Medulla oblongata (tissue), 1 donor: ENCODE measurements at regions not wholly inside any gene's neighbourhood (a gene's known extent, or its start where the extent isn't known, plus 50 kb on each side); places are given as distances from the start of the nearest gene placed in this dataset.
"Not testable (repeated sequence)": the region's sequence is repeated elsewhere in the genome, so short reads cannot be mapped to it uniquely, and the experiment has no call there.

Source experiments
- DNase-seq: peaks from one replicate; pipeline ENCODE4 v3.0.0-alpha.2; 2015; ENCODE audit errors: extremely low spot score

DNA sequence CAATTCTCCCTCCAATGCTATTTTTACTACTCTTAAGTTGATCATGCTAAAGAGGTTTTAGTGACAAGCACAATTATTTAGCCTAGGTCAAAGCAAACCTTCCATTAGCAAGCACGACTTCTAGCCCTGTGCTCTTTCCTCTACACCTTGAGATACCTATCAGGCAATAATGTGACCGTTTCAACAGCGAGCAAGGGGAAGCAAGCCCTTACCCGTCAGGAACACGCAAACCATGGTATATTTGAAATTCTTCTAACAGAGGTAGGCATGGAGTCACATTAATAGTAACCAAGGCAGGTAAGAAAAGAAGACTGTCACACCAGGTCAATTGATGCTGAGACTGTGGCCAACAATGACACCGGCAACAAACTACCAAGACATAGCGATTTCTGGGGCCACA lies 68.9 kb upstream of the VGLL4 start:
- no peak for DNase-seq

DNA sequence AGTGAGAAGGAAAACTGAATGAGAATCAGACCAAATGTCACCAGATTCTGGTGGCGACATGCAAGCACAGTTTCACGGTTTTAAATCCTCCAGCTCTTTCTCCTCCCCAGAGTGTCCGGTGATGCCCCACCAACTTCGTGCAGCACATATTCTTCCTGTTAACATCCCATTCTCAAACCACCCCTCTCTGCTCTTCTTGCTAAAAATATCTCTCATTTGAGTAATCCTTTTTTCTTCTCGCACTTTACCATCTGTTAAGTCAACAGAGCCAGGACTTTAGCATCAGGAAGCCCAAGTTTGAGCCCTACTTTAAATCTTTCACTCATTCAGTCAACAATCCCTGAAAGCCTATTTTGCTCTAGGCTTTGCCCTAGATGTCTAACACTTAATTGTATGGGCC lies 68.2 kb upstream of the VGLL4 start:
- no peak for DNase-seq

DNA sequence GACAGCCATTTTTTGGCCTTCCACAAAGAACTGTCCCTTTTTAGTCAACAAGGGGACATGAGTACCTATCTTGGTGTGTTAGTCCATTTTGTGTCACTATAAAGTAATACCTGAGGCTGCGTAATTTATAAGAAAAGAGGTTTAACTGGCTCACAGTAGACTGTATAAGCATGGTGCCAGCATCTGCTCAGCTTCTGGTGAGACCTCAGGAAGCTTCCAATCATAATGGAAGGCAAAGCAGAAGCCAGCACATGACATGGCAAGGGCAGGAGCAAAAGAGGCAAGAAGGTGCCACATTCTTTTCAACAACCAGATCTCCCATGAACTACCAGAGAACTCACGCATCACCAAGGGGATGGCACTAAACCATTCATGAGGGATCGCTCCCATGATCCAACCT lies 66.1 kb upstream of the VGLL4 start:
- DNase-seq: no peak

DNA sequence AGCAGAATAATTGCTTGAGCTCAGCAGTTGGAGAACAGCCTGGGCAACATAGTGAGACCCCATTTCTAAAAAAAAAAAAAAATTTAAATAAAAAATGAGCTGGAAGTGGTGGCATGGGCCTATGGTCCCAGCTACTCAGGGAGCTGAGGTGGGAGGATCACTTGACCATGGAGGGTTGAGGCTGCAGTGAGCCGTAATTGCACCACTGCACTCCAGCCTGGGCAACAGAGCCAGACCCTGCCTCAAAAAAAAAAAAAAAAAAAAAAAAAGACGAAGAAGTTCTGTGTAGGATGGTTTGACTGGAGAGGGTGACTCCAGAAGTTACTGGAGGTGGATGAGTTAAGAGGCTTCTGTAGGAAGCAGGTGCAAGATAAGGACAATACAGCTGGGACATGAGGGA lies 63.4 kb upstream of the VGLL4 start:
- DNase-seq: not testable (repeated sequence)

DNA sequence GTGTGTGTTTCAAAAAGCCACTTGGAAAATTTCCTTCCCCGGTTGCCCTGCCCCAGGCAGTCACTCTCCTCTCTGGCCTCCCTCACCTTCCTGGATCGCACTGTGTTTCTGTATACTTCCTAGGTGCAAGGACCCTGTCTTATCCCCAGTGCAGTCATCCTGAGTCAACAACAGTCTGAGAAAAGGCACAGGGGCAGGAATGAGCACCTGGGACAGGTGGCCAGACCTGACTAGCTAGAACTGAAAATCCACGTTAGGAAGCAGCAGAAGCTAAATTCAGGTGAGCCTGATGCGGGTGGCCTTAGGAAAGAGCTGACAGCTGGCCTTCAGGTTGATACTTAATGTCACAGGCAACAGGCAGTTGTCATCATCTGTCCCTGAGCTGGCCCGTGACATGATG lies 62.9 kb upstream of the VGLL4 start:
- DNase-seq: no peak

DNA sequence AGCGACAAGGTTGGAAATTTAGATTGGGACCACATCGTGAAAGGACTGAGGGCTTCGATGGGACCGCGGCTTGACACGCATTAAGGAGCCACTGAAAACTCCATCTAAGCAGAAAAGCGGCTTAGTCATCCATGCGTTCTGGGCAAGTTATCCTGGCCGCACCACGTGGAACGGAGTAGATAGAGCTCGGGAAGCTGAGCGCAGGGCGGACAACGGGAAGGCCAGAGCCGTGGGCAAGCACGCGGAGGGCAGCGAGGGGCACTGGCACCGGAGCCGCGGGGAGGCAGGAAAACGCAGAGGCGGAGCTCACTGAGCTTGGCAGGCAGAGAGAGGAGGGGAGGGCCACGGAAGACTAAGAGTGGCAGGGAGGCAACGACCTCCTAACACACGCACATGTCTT lies 61.3 kb upstream of the VGLL4 start:
- no peak for DNase-seq

DNA sequence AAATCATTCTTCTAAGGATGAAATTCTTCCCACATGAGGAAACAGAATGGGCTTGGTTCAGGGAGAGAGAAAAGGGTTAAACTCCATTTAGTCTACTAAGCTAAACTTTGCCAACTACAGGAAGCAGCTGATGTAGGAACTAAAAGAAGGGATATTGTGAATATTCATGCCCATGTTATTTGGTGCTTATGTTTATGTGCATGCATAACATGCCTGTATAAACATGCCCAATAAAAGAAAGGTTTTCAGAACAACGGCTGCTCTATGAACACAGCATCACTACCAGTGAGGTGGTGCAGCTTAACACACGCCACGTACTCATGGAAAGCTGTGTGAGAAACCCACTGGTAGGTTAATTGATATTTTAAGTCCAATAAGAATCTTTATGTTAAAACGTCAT lies 59.4 kb upstream of the VGLL4 start:
- DNase-seq: no peak

DNA sequence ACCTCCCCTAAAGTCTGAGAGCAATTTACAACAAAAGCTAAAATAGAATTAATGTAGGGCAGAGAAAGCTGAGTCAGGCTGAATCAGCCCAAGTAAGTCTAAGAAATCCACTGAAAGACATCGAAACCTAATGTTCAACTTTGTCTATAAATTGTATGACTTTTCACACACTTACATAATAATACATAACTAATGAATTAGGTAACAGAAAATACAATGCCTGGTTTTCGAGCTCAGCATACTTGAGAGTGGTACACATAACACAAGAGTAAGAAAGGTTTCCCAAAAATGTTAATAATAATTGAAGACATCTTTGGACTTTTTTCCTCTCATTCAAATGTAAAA lies 55.3 kb upstream of the VGLL4 start:
- no peak for DNase-seq

DNA sequence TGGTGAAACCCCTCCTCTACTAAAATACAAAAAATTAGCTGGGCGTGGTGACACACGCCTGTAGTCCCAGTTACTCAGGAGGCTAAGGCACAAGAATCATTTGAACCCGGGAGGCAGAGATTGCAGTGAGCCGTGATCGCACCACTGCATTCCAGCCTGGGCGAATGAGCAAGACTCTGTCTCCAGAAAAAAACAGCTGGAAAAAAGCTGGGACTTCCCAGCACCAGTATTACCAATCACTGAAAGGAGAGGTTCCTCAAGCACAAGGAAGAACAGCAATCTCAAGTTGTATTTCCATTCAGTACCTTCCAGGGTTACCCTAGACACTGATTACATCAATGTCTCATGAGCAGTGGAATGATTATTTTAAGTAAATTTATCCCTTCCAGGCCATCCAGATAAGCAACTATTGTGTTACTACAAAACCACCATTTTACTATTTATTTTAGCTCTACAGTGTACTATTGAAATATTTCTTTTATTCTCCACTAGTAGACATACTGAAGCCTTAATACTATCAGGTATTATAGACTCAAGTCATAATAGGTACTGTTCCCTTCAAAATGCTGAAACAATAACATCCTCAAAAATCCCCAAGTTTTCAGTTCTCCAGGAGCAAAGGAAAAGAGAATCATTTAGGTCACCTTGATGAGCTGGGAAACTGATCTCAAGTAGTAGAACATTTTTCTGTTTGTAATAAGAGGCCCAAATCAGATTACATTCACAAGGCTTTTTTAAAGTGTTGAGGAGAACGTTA lies 54.8 kb upstream of the VGLL4 start:
- DNase-seq: no peak

DNA sequence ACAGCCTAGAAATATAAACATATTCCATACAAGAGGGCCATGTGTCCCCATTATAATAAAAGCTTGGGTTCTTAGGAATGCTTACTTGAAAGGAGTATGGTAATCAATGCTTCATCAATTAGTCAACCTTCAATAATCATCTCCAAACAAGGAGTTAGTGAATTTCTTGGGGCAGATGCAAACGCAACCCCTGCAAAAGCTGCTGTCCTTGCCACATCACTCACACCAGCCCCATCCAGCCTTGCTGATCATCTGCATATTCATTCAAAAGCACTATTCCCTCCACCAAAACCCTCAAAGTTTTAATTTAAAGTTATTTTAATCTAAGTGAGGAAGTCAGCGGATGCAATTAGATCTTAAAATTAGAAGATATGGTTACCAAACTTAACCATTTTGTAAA lies 54.0 kb upstream of the VGLL4 start:
- no peak for DNase-seq

DNA sequence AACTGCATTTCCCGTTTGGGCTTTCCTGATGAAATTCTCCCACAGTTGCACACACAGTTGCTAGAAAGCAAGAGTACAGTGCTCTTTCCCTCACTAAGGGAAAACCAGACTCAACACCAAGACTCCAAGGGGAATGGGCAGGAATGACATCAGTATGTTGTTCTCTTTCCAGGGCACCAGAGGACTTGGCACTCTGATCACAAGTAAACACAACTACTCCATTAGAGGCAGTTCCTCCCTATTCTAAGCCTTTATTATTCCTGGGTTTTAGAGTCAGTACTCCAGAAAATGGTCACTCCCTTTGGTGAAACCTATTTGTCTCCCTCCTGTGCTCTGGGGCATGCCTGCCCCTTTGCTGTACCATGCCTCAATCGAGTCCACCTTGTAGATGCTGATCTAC lies 52.3 kb upstream of the VGLL4 start:
- DNase-seq: peak; percentile 33
